ENCODE measurements at regions not wholly inside any gene's neighbourhood (a gene's known extent, or its start where the extent isn't known, plus 50 kb on each side); places are given as distances from the start of the nearest gene placed in this dataset.

DNA sequence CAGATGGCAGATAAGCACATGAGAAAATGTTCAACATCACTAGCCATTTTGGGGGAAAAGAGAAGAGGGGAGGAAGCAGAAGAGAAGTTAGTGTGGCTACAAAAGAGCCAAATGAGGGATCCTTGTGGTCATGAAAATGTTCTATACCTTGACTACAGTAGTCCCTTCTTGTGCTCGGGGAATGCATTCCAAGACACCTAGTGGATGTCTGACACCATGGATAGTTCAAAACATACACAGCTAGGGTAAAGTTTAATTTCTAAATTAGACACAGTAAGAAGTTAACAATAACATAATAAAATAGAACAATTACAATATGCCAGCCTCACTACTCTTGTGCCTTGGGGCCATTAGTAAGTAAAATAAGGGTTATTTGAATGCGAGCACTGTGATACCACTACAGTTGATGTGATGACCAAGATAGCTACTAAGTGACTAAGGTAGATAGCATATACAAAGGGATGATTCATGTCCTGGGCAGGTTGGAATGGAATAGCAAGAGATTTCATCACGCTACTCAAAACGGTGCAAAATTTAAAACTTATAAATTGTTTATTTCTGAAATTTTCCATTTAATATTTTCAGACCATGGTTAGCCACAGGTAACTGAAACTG is 344.1 kb downstream of the NR2F1-AS1 start:
- DNase-seq (ENCODE audit: low read depth in 1 of 2, low spot score in 1 of 2), result no peak

DNA sequence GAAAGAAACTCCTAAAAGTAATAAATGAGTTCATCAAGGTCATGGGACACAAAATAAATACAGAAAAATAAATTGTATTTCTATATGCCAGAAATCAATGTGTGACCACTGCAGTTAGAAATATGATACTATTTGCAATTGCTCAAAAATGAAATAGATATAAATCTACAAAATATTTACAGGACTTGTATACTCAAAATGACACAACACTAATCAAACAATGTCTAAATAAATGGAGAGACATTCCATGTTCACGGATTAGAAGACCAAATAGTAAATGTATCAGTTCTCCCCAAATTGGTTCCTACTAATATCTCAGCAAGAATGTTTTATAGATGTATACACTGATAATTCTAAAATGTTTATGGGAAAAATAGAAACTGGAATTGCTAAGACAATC is 345.3 kb downstream of the NR2F1-AS1 start:
- Histone ChIP-seq H3K4me3 (replicated peaks; ENCODE audit: insufficient read depth, low read length) (no peak overlapping the region), H3K27me3 (ENCODE audit: insufficient read depth, poor library complexity, severe bottlenecking) (no peaks in the 10 kb centered on the region), H3K27ac (replicated peaks) (no peak overlapping the region)
- DNase-seq (ENCODE audit: low read depth in 1 of 2, low spot score in 1 of 2), result no peak
- no peak for TF ChIP-seq GABPA (IDR thresholded peaks at IDR 0.05; ENCODE audit: low read depth)
- no peak for TF ChIP-seq POLR2AphosphoS5 (IDR thresholded peaks at IDR 0.05; ENCODE audit: low read depth)
- TF ChIP-seq, protein P1, sequence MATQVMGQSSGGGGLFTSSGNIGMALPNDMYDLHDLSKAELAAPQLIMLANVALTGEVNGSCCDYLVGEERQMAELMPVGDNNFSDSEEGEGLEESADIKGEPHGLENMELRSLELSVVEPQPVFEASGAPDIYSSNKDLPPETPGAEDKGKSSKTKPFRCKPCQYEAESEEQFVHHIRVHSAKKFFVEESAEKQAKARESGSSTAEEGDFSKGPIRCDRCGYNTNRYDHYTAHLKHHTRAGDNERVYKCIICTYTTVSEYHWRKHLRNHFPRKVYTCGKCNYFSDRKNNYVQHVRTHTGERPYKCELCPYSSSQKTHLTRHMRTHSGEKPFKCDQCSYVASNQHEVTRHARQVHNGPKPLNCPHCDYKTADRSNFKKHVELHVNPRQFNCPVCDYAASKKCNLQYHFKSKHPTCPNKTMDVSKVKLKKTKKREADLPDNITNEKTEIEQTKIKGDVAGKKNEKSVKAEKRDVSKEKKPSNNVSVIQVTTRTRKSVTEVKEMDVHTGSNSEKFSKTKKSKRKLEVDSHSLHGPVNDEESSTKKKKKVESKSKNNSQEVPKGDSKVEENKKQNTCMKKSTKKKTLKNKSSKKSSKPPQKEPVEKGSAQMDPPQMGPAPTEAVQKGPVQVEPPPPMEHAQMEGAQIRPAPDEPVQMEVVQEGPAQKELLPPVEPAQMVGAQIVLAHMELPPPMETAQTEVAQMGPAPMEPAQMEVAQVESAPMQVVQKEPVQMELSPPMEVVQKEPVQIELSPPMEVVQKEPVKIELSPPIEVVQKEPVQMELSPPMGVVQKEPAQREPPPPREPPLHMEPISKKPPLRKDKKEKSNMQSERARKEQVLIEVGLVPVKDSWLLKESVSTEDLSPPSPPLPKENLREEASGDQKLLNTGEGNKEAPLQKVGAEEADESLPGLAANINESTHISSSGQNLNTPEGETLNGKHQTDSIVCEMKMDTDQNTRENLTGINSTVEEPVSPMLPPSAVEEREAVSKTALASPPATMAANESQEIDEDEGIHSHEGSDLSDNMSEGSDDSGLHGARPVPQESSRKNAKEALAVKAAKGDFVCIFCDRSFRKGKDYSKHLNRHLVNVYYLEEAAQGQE (IDR thresholded peaks at IDR 0.05; ENCODE audit: insufficient replicate concordance, low read depth), result no peak
- no peak for TF ChIP-seq SPI1 (IDR thresholded peaks at IDR 0.05; ENCODE audit: borderline replicate concordance, low read depth)
- TF ChIP-seq, protein P2, sequence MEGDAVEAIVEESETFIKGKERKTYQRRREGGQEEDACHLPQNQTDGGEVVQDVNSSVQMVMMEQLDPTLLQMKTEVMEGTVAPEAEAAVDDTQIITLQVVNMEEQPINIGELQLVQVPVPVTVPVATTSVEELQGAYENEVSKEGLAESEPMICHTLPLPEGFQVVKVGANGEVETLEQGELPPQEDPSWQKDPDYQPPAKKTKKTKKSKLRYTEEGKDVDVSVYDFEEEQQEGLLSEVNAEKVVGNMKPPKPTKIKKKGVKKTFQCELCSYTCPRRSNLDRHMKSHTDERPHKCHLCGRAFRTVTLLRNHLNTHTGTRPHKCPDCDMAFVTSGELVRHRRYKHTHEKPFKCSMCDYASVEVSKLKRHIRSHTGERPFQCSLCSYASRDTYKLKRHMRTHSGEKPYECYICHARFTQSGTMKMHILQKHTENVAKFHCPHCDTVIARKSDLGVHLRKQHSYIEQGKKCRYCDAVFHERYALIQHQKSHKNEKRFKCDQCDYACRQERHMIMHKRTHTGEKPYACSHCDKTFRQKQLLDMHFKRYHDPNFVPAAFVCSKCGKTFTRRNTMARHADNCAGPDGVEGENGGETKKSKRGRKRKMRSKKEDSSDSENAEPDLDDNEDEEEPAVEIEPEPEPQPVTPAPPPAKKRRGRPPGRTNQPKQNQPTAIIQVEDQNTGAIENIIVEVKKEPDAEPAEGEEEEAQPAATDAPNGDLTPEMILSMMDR (IDR thresholded peaks at IDR 0.05; ENCODE audit: insufficient read depth, low read length), result no peak

More for the DNA sequence above, 344.1 kb downstream of the NR2F1-AS1 start:
- Histone ChIP-seq H3K27me3 (ENCODE audit: insufficient read depth, poor library complexity, severe bottlenecking) (no peaks in the 10 kb centered on the region), H3K27ac (replicated peaks) (no peak overlapping the region), H3K4me3 (replicated peaks; ENCODE audit: insufficient read depth, low read length) (no peak overlapping the region)
- TF ChIP-seq, protein P1 (IDR thresholded peaks at IDR 0.05; ENCODE audit: insufficient replicate concordance, low read depth), result no peak
- TF ChIP-seq GABPA (IDR thresholded peaks at IDR 0.05; ENCODE audit: low read depth) (no peak), POLR2AphosphoS5 (IDR thresholded peaks at IDR 0.05; ENCODE audit: low read depth) (no peak), SPI1 (IDR thresholded peaks at IDR 0.05; ENCODE audit: borderline replicate concordance, low read depth) (no peak)
- TF ChIP-seq, protein P2 (IDR thresholded peaks at IDR 0.05; ENCODE audit: insufficient read depth, low read length), result no peak

DNA sequence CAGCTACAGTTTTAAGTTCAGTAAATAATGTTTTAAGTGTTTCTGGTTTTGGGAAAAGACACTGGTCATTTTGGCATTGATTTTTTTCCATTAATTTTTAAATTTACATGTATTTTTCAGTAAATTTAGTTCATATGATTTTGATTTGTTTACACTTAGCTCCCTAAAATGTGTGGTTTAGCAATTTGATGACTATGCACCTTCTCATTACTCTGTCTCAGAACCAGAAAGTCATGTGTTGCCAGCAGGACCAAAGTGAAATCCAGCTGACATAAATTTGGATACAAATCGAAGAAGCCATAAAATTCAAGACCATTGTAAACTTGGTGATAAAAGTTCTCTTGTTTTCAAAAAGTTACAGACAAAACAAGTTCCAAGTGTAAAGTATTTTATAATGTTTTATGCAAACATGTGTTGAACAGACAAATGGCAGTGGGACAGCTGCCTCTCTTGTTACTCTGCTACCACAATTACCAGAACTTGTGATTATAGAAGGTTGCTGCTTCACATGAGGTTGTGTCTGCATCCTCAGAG is 354.8 kb downstream of the NR2F1-AS1 start:
- Histone ChIP-seq H3K4me3 (replicated peaks; ENCODE audit: insufficient read depth, low read length) (no peak overlapping the region), H3K27me3 (ENCODE audit: insufficient read depth, poor library complexity, severe bottlenecking) (no peaks in the 10 kb centered on the region), H3K27ac (replicated peaks) (no peak overlapping the region)
- no peak for DNase-seq (ENCODE audit: low read depth in 1 of 2, low spot score in 1 of 2)
- TF ChIP-seq SPI1 (IDR thresholded peaks at IDR 0.05; ENCODE audit: borderline replicate concordance, low read depth) (no peak), GABPA (IDR thresholded peaks at IDR 0.05; ENCODE audit: low read depth) (no peak), POLR2AphosphoS5 (IDR thresholded peaks at IDR 0.05; ENCODE audit: low read depth) (no peak)
- TF ChIP-seq, protein P1 (IDR thresholded peaks at IDR 0.05; ENCODE audit: insufficient replicate concordance, low read depth), result no peak
- TF ChIP-seq, protein P2 (IDR thresholded peaks at IDR 0.05; ENCODE audit: insufficient read depth, low read length), result no peak

All from HL-60 (cell line).